ENCODE measurements at regions not wholly inside any gene's neighbourhood (a gene's known extent, or its start where the extent isn't known, plus 50 kb on each side); places are given as distances from the start of the nearest gene placed in this dataset.

- Histone ChIP-seq H3K9me3 (no peaks in the 10 kb centered on the region), H3K4me1 (ENCODE audit: control insufficient read depth in 1 of 2, low read depth in 2 of 2) (no peaks in the 10 kb centered on the region), H3K4me3 (no peak overlapping the region), H3K27ac (no peak overlapping the region), H3K27me3 (replicated peaks; ENCODE audit: insufficient read depth) (no peaks in the 10 kb centered on the region), H3K36me3 (no peaks in the 10 kb centered on the region)
- DNase-seq (ENCODE audit: low spot score), result no peak
- no peak for ATAC-seq (ENCODE audit: insufficient number of reproducible peaks, low FRiP score, low read depth)
- TF ChIP-seq, protein P1, sequence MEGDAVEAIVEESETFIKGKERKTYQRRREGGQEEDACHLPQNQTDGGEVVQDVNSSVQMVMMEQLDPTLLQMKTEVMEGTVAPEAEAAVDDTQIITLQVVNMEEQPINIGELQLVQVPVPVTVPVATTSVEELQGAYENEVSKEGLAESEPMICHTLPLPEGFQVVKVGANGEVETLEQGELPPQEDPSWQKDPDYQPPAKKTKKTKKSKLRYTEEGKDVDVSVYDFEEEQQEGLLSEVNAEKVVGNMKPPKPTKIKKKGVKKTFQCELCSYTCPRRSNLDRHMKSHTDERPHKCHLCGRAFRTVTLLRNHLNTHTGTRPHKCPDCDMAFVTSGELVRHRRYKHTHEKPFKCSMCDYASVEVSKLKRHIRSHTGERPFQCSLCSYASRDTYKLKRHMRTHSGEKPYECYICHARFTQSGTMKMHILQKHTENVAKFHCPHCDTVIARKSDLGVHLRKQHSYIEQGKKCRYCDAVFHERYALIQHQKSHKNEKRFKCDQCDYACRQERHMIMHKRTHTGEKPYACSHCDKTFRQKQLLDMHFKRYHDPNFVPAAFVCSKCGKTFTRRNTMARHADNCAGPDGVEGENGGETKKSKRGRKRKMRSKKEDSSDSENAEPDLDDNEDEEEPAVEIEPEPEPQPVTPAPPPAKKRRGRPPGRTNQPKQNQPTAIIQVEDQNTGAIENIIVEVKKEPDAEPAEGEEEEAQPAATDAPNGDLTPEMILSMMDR (IDR thresholded peaks at IDR 0.05), result no peak
These were observed 1118.0 kb upstream of the SEMA6A start for GRCh38 chr5:117692606-117693005.

DNA sequence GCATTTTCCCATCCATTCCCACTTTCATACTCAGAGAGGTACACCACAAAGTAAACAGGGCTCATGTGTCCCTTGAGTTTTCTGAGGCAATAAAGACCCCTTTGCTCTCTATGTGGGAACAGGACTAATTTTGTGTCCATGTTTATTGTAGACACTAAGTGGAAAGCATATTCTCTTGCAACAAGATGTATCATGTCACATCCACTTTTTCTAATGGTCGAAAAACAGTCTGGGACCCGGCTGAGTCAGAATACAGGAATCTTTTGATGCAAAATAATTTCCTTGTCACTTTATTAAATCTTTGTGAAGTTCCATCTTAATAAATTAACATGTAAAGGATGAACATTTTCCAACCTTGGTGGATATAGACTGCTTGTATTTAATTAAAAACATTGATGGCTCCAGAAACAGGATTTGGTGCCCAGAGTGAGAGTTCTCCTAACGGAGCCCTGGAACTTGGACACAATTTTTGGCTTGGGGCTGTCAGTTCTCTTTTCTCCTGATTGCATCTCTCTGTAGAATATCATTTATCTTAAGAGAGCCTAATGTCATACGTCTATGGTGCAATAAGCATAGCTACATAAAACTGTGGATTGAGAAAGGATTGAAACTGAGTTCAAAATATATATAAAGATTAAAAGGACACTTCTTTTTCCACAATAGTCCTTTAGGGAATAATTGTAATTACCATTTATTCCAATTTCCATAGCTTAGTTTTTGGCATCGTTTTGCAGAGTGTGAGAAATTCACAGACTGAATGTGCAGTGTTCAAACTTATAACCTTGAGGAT lies 1116.7 kb upstream of the SEMA6A start:
- no peaks in the 10 kb centered on the region for H3K36me3 ChIP-seq
- H3K27ac ChIP-seq, result no peak overlapping the region
- no peaks in the 10 kb centered on the region for H3K4me1 ChIP-seq (ENCODE audit: control insufficient read depth in 1 of 2, low read depth in 2 of 2)
- DNase-seq (ENCODE audit: low spot score) (no peak), ATAC-seq (ENCODE audit: insufficient number of reproducible peaks, low FRiP score, low read depth) (no peak)
- TF ChIP-seq, protein P1 (IDR thresholded peaks at IDR 0.05), result no peak
- no peak overlapping the region for H3K4me3 ChIP-seq
- no peaks in the 10 kb centered on the region for H3K9me3 ChIP-seq
- no peaks in the 10 kb centered on the region for H3K27me3 ChIP-seq (replicated peaks; ENCODE audit: insufficient read depth)

GRCh38 chr5:117690612-117691011 lies 1116.0 kb upstream of the SEMA6A start:
- Histone ChIP-seq H3K4me3 (no peak overlapping the region), H3K27me3 (replicated peaks; ENCODE audit: insufficient read depth) (no peaks in the 10 kb centered on the region), H3K9me3 (no peaks in the 10 kb centered on the region), H3K36me3 (no peaks in the 10 kb centered on the region), H3K27ac (no peak overlapping the region), H3K4me1 (ENCODE audit: control insufficient read depth in 1 of 2, low read depth in 2 of 2) (no peaks in the 10 kb centered on the region)
- TF ChIP-seq, protein P1 (IDR thresholded peaks at IDR 0.05), result no peak
- no peak for ATAC-seq (ENCODE audit: insufficient number of reproducible peaks, low FRiP score, low read depth)
- no peak for DNase-seq (ENCODE audit: low spot score)

DNA sequence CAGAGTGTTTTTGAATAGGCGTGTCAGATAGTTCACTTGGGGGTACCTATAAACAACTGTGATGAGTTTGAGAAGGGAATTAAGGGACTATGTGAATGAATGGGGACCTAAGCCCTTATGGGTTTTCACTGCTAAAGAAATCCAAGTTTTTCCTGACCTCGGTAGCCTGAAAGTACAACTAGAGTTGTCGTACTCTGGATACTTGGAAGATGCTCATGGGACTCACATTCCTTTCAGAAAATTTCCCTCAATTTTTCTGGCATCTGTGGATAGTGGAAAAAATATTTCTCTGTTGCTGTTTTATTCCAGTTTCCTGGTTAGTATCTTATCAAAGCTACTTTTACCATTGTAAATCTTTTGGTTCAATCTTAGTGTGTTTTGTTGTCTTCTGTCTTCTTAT lies 1112.3 kb upstream of the SEMA6A start:
- Histone ChIP-seq H3K4me1 (ENCODE audit: control insufficient read depth in 1 of 2, low read depth in 2 of 2) (no peaks in the 10 kb centered on the region), H3K27ac (no peak overlapping the region), H3K27me3 (replicated peaks; ENCODE audit: insufficient read depth) (no peaks in the 10 kb centered on the region), H3K36me3 (no peaks in the 10 kb centered on the region), H3K9me3 (no peaks in the 10 kb centered on the region), H3K4me3 (no peak overlapping the region)
- no peak for ATAC-seq (ENCODE audit: insufficient number of reproducible peaks, low FRiP score, low read depth)
- DNase-seq (ENCODE audit: low spot score), result no peak
- TF ChIP-seq, protein P1 (IDR thresholded peaks at IDR 0.05), result no peak

GRCh38 chr5:117682416-117682815 lies 1107.8 kb upstream of the SEMA6A start:
- Histone ChIP-seq H3K27me3 (replicated peaks; ENCODE audit: insufficient read depth) (no peaks in the 10 kb centered on the region), H3K4me3 (no peak overlapping the region), H3K36me3 (no peaks in the 10 kb centered on the region), H3K27ac (no peak overlapping the region), H3K9me3 (no peaks in the 10 kb centered on the region), H3K4me1 (ENCODE audit: control insufficient read depth in 1 of 2, low read depth in 2 of 2) (peaks cover 0 to 4% of the 10 kb centered on the region in 2 donors)
- TF ChIP-seq, protein P1 (IDR thresholded peaks at IDR 0.05), result no peak
- DNase-seq (ENCODE audit: low spot score) (no peak), ATAC-seq (ENCODE audit: insufficient number of reproducible peaks, low FRiP score, low read depth) (no peak)

Measured in thoracic aorta (tissue), 2 donors.